ENCODE measurements at regions not wholly inside any gene's neighbourhood (a gene's known extent, or its start where the extent isn't known, plus 50 kb on each side); places are given as distances from the start of the nearest gene placed in this dataset.

DNA sequence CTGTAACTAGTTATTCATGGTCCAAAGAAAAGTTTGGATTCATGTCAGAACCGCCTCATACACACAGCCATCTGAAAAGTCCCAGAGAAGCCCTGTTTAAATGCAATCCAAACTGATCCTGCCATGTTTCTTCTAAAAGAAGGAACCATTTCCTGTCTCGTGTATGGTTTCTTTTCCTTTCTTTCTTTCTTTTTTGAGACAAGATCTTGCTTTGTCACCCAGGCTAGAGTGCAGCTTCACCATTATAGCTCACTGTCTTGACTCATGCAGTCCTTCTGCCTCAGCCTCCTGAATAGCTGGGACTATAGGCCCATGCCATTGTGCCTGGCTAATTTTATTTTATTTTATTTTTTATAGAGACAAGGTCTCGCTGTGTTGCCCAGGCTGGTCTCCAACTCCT is 77.4 kb upstream of the NSMCE3 start:
- TF ChIP-seq, protein P1, sequence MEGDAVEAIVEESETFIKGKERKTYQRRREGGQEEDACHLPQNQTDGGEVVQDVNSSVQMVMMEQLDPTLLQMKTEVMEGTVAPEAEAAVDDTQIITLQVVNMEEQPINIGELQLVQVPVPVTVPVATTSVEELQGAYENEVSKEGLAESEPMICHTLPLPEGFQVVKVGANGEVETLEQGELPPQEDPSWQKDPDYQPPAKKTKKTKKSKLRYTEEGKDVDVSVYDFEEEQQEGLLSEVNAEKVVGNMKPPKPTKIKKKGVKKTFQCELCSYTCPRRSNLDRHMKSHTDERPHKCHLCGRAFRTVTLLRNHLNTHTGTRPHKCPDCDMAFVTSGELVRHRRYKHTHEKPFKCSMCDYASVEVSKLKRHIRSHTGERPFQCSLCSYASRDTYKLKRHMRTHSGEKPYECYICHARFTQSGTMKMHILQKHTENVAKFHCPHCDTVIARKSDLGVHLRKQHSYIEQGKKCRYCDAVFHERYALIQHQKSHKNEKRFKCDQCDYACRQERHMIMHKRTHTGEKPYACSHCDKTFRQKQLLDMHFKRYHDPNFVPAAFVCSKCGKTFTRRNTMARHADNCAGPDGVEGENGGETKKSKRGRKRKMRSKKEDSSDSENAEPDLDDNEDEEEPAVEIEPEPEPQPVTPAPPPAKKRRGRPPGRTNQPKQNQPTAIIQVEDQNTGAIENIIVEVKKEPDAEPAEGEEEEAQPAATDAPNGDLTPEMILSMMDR (optimal IDR thresholded peaks at IDR 0.05 in 1 of 3, IDR thresholded peaks at IDR 0.05 in 1 of 3, conservative IDR thresholded peaks at IDR 0.05 in 1 of 3; ENCODE audit: extremely low read depth in 1 of 3, insufficient read depth in 2 of 3, low read length in 3 of 3) = no peak
- no peak for TF ChIP-seq EZH2 (IDR thresholded peaks at IDR 0.05; ENCODE audit: low read length)
- dilution Hi-C loops (cut with MboI; ENCODE audit: extremely low pct_ligation_motif_present, low sequenced_read_pairs) = no loop called here

GRCh38 chr15:29345549-29346525 is 76.2 kb upstream of the NSMCE3 start:
- no peak overlapping the region for H2AFZ ChIP-seq (ENCODE audit: control insufficient read depth, low read length)
- dilution Hi-C loops (cut with MboI; ENCODE audit: extremely low pct_ligation_motif_present, low sequenced_read_pairs) = no loop called here
- FAIRE-seq = no peak

More for the DNA sequence above, 77.4 kb upstream of the NSMCE3 start:
- H3K36me3 ChIP-seq (ENCODE audit: control insufficient read depth in 2 of 2, extremely low read depth in 1 of 2, insufficient read depth in 2 of 2, low read length in 2 of 2) = no peaks in the 10 kb centered on the region
- H3K4me2 ChIP-seq (ENCODE audit: control insufficient read depth, extremely low read depth, insufficient read depth, low read depth, low read length) = no peak overlapping the region
- no peaks in the 10 kb centered on the region for H3K9me1 ChIP-seq (ENCODE audit: control insufficient read depth, extremely low read depth, insufficient read depth, low read length)
- no peak overlapping the region for H3K27ac ChIP-seq (ENCODE audit: control insufficient read depth, insufficient read depth, low read length)
- no peaks in the 10 kb centered on the region for H4K20me1 ChIP-seq (ENCODE audit: control insufficient read depth, extremely low read depth, insufficient read depth, low read length)
- H3K4me3 ChIP-seq (ENCODE audit: control insufficient read depth in 2 of 3, extremely low read depth in 1 of 3, insufficient read depth in 2 of 3, low read depth in 1 of 3, low read length in 3 of 3) = no peak overlapping the region
- H3K27me3 ChIP-seq (ENCODE audit: control insufficient read depth, extremely low read depth, insufficient read depth, low read length) = no peaks in the 10 kb centered on the region
- no peak overlapping the region for H2AFZ ChIP-seq (ENCODE audit: control insufficient read depth, low read length)
- H3K9me3 ChIP-seq (ENCODE audit: control insufficient read depth, low read depth, low read length) = no peaks in the 10 kb centered on the region
- H3K79me2 ChIP-seq (ENCODE audit: control insufficient read depth, insufficient read depth, low read length) = no peaks in the 10 kb centered on the region
- FAIRE-seq = no peak
- H3K9ac ChIP-seq (ENCODE audit: control insufficient read depth, extremely low read depth, insufficient read depth, low read length) = no peak overlapping the region
- DNase-seq (ENCODE audit: low read depth, low spot score) = no peak
- no peaks in the 10 kb centered on the region for H3K4me1 ChIP-seq (ENCODE audit: control insufficient read depth, extremely low read depth, insufficient read depth, low read length)

More at GRCh38 chr15:29345549-29346525, 76.2 kb upstream of the NSMCE3 start:
- Histone ChIP-seq H3K27me3 (ENCODE audit: control insufficient read depth, extremely low read depth, insufficient read depth, low read length) (no peaks in the 10 kb centered on the region), H3K9me1 (ENCODE audit: control insufficient read depth, extremely low read depth, insufficient read depth, low read length) (no peaks in the 10 kb centered on the region), H3K36me3 (ENCODE audit: control insufficient read depth in 2 of 2, extremely low read depth in 1 of 2, insufficient read depth in 2 of 2, low read length in 2 of 2) (no peaks in the 10 kb centered on the region), H3K27ac (ENCODE audit: control insufficient read depth, insufficient read depth, low read length) (no peak overlapping the region), H3K79me2 (ENCODE audit: control insufficient read depth, insufficient read depth, low read length) (no peaks in the 10 kb centered on the region), H3K4me3 (ENCODE audit: control insufficient read depth in 2 of 3, extremely low read depth in 1 of 3, insufficient read depth in 2 of 3, low read depth in 1 of 3, low read length in 3 of 3) (no peak overlapping the region), H3K4me1 (ENCODE audit: control insufficient read depth, extremely low read depth, insufficient read depth, low read length) (no peaks in the 10 kb centered on the region), H3K4me2 (ENCODE audit: control insufficient read depth, extremely low read depth, insufficient read depth, low read depth, low read length) (no peak overlapping the region), H4K20me1 (ENCODE audit: control insufficient read depth, extremely low read depth, insufficient read depth, low read length) (no peaks in the 10 kb centered on the region), H3K9me3 (ENCODE audit: control insufficient read depth, low read depth, low read length) (no peaks in the 10 kb centered on the region), H3K9ac (ENCODE audit: control insufficient read depth, extremely low read depth, insufficient read depth, low read length) (no peak overlapping the region)
- TF ChIP-seq EZH2 (IDR thresholded peaks at IDR 0.05; ENCODE audit: low read length) = no peak
- TF ChIP-seq, protein P1 (optimal IDR thresholded peaks at IDR 0.05 in 1 of 3, IDR thresholded peaks at IDR 0.05 in 1 of 3, conservative IDR thresholded peaks at IDR 0.05 in 1 of 3; ENCODE audit: extremely low read depth in 1 of 3, insufficient read depth in 2 of 3, low read length in 3 of 3) = no peak
- no peak for DNase-seq (ENCODE audit: low read depth, low spot score)
